ENCODE measurements at regions not wholly inside any gene's neighbourhood (a gene's known extent, or its start where the extent isn't known, plus 50 kb on each side); places are given as distances from the start of the nearest gene placed in this dataset.
A peak's percentile ranks its signal among the peaks of the same experiment; 100 is the strongest.

DNA sequence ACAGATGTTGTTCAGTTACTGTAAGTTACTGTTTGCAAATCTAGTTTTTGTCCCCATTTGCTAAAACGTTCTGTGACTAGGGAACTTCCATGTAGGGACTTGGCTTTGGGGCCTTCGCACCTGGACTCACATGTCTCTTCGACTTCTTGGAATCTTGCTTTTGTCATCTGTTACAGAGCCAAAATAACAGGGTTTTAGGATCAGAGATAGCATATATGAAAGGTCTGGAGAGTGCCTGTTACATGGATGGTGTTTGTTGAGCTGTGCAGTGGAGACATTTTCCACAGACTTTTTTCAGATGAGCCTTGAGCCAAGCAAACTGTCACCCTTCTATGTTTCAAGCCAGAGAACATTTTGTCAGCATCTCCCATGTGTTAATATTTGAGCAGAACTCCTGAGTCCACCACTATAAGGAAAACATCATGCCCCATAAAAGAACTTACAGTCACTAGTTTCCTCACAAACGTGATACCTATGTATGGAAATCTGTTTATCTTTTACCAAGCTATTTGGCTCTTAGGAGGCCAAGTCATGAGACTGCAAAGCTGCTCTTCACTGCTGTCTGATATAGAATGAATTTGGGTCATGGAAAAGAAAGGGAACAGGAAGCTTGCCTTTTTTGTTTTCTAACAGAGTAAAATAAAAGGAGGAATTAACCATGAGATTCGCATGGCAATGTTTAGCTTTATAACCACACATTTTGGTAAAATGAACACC lies 818.6 kb upstream of the IGFBP3 start:
- ATAC-seq = no peak

More for the DNA sequence above, 818.6 kb upstream of the IGFBP3 start:
- no peaks in the 10 kb centered on the region for H3K79me2 ChIP-seq (replicated peaks; ENCODE audit: insufficient read depth)
- H3K4me3 ChIP-seq = no peak overlapping the region
- H3K36me3 Mint-ChIP-seq (ENCODE audit: low read depth) = no peaks in the 10 kb centered on the region
- peaks cover 7% of the 10 kb centered on the region for H3K27me3 Mint-ChIP-seq (ENCODE audit: insufficient read depth, low read depth, poor library complexity)
- H3K4me1 Mint-ChIP-seq = peaks cover 23% of the 10 kb centered on the region
- H3K4me1 ChIP-seq (ENCODE audit: insufficient read depth) = peaks cover 13% of the 10 kb centered on the region
- H3K9me2 ChIP-seq (ENCODE audit: insufficient read depth) = no peaks in the 10 kb centered on the region
- DNase-seq (ENCODE audit: low spot score) = no peak
- H3F3A ChIP-seq (replicated peaks; ENCODE audit: low read depth) = no peaks in the 10 kb centered on the region
- H3K4me3 Mint-ChIP-seq = no peak overlapping the region
- H3K27ac ChIP-seq (ENCODE audit: low read depth) = no peak overlapping the region
- no peak overlapping the region for H3K27ac Mint-ChIP-seq
- no peak overlapping the region for H3K4me2 ChIP-seq
- H2AFZ ChIP-seq = 0 out of 2 replicates have a peak overlapping the region, but pooled peaks have one; percentile 2
- TF ChIP-seq, protein P1, sequence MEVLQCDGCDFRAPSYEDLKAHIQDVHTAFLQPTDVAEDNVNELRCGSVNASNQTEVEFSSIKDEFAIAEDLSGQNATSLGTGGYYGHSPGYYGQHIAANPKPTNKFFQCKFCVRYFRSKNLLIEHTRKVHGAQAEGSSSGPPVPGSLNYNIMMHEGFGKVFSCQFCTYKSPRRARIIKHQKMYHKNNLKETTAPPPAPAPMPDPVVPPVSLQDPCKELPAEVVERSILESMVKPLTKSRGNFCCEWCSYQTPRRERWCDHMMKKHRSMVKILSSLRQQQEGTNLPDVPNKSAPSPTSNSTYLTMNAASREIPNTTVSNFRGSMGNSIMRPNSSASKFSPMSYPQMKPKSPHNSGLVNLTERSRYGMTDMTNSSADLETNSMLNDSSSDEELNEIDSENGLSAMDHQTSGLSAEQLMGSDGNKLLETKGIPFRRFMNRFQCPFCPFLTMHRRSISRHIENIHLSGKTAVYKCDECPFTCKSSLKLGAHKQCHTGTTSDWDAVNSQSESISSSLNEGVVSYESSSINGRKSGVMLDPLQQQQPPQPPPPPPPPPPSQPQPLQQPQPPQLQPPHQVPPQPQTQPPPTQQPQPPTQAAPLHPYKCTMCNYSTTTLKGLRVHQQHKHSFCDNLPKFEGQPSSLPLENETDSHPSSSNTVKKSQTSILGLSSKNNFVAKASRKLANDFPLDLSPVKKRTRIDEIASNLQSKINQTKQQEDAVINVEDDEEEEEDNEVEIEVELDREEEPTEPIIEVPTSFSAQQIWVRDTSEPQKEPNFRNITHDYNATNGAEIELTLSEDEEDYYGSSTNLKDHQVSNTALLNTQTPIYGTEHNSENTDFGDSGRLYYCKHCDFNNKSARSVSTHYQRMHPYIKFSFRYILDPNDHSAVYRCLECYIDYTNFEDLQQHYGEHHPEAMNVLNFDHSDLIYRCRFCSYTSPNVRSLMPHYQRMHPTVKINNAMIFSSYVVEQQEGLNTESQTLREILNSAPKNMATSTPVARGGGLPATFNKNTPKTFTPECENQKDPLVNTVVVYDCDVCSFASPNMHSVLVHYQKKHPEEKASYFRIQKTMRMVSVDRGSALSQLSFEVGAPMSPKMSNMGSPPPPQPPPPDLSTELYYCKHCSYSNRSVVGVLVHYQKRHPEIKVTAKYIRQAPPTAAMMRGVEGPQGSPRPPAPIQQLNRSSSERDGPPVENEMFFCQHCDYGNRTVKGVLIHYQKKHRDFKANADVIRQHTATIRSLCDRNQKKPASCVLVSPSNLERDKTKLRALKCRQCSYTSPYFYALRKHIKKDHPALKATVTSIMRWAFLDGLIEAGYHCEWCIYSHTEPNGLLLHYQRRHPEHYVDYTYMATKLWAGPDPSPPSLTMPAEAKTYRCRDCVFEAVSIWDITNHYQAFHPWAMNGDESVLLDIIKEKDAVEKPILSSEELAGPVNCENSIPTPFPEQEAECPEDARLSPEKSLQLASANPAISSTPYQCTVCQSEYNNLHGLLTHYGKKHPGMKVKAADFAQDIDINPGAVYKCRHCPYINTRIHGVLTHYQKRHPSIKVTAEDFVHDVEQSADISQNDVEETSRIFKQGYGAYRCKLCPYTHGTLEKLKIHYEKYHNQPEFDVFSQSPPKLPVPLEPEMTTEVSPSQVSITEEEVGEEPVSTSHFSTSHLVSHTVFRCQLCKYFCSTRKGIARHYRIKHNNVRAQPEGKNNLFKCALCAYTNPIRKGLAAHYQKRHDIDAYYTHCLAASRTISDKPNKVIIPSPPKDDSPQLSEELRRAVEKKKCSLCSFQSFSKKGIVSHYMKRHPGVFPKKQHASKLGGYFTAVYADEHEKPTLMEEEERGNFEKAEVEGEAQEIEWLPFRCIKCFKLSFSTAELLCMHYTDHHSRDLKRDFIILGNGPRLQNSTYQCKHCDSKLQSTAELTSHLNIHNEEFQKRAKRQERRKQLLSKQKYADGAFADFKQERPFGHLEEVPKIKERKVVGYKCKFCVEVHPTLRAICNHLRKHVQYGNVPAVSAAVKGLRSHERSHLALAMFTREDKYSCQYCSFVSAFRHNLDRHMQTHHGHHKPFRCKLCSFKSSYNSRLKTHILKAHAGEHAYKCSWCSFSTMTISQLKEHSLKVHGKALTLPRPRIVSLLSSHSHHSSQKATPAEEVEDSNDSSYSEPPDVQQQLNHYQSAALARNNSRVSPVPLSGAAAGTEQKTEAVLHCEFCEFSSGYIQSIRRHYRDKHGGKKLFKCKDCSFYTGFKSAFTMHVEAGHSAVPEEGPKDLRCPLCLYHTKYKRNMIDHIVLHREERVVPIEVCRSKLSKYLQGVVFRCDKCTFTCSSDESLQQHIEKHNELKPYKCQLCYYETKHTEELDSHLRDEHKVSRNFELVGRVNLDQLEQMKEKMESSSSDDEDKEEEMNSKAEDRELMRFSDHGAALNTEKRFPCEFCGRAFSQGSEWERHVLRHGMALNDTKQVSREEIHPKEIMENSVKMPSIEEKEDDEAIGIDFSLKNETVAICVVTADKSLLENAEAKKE (CRISPR knock-in tag; IDR thresholded peaks at IDR 0.05) = no peak
- TF ChIP-seq, protein P2, sequence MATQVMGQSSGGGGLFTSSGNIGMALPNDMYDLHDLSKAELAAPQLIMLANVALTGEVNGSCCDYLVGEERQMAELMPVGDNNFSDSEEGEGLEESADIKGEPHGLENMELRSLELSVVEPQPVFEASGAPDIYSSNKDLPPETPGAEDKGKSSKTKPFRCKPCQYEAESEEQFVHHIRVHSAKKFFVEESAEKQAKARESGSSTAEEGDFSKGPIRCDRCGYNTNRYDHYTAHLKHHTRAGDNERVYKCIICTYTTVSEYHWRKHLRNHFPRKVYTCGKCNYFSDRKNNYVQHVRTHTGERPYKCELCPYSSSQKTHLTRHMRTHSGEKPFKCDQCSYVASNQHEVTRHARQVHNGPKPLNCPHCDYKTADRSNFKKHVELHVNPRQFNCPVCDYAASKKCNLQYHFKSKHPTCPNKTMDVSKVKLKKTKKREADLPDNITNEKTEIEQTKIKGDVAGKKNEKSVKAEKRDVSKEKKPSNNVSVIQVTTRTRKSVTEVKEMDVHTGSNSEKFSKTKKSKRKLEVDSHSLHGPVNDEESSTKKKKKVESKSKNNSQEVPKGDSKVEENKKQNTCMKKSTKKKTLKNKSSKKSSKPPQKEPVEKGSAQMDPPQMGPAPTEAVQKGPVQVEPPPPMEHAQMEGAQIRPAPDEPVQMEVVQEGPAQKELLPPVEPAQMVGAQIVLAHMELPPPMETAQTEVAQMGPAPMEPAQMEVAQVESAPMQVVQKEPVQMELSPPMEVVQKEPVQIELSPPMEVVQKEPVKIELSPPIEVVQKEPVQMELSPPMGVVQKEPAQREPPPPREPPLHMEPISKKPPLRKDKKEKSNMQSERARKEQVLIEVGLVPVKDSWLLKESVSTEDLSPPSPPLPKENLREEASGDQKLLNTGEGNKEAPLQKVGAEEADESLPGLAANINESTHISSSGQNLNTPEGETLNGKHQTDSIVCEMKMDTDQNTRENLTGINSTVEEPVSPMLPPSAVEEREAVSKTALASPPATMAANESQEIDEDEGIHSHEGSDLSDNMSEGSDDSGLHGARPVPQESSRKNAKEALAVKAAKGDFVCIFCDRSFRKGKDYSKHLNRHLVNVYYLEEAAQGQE (IDR thresholded peaks at IDR 0.05; ENCODE audit: unreplicated experiment) = no peak
- TF ChIP-seq ZNF114 (CRISPR knock-in tag; IDR thresholded peaks at IDR 0.05) (no peak), EZH2phosphoT487 (IDR thresholded peaks at IDR 0.05; ENCODE audit: unreplicated experiment) (no peak), CREB1 (CRISPR knock-in tag; IDR thresholded peaks at IDR 0.05; ENCODE audit: low read depth) (no peak), NANOG (IDR thresholded peaks at IDR 0.05; ENCODE audit: borderline replicate concordance) (no peak), JUNB (IDR thresholded peaks at IDR 0.05; ENCODE audit: unreplicated experiment) (no peak), EZH2 (IDR thresholded peaks at IDR 0.05; ENCODE audit: low read depth, unreplicated experiment) (no peak), POLR2AphosphoS5 (IDR thresholded peaks at IDR 0.05; ENCODE audit: low read depth) (no peak), STAT1 (IDR thresholded peaks at IDR 0.05; ENCODE audit: unreplicated experiment) (no peak), ZNF331 (CRISPR knock-in tag; IDR thresholded peaks at IDR 0.05; ENCODE audit: low read depth) (no peak)
- TF ChIP-seq, protein P3, sequence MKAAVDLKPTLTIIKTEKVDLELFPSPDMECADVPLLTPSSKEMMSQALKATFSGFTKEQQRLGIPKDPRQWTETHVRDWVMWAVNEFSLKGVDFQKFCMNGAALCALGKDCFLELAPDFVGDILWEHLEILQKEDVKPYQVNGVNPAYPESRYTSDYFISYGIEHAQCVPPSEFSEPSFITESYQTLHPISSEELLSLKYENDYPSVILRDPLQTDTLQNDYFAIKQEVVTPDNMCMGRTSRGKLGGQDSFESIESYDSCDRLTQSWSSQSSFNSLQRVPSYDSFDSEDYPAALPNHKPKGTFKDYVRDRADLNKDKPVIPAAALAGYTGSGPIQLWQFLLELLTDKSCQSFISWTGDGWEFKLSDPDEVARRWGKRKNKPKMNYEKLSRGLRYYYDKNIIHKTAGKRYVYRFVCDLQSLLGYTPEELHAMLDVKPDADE (IDR thresholded peaks at IDR 0.05) = no peak
- TF ChIP-seq, protein P4, sequence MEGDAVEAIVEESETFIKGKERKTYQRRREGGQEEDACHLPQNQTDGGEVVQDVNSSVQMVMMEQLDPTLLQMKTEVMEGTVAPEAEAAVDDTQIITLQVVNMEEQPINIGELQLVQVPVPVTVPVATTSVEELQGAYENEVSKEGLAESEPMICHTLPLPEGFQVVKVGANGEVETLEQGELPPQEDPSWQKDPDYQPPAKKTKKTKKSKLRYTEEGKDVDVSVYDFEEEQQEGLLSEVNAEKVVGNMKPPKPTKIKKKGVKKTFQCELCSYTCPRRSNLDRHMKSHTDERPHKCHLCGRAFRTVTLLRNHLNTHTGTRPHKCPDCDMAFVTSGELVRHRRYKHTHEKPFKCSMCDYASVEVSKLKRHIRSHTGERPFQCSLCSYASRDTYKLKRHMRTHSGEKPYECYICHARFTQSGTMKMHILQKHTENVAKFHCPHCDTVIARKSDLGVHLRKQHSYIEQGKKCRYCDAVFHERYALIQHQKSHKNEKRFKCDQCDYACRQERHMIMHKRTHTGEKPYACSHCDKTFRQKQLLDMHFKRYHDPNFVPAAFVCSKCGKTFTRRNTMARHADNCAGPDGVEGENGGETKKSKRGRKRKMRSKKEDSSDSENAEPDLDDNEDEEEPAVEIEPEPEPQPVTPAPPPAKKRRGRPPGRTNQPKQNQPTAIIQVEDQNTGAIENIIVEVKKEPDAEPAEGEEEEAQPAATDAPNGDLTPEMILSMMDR (conservative IDR thresholded peaks at IDR 0.05; ENCODE audit: low read depth in 2 of 2) = no peak
- no peaks in the 10 kb centered on the region for H3K36me3 ChIP-seq (ENCODE audit: insufficient read depth)
- H3K9me3 Mint-ChIP-seq = peaks cover 1% of the 10 kb centered on the region; the same call in 2 of the 3 replicates
- H3K27me3 ChIP-seq (ENCODE audit: insufficient read depth) = no peaks in the 10 kb centered on the region
- no peaks in the 10 kb centered on the region for H4K20me1 ChIP-seq (replicated peaks; ENCODE audit: insufficient read depth)
